Smooth muscle cell (in vitro differentiated cells): ENCODE measurements at regions not wholly inside any gene's neighbourhood (a gene's known extent, or its start where the extent isn't known, plus 50 kb on each side); places are given as distances from the start of the nearest gene placed in this dataset.
A peak's percentile ranks its signal among the peaks of the same experiment; 100 is the strongest.

ENCODE experiments used
- DNase-seq: peaks from one replicate; lab custom pipeline; 2025; ENCODE audit not compliant: unreplicated experiment; lab: John Stamatoyannopoulos, UW
- H2AFZ ChIP-seq: fragments of 200-600 bp; sonication (generic); 2 replicates; pipeline ENCODE4 v1.6.0; 2016; ENCODE audit warnings: antibody characterized with exemption, low read depth, mild to moderate bottlenecking
- H3F3A ChIP-seq: fragments of 200-600 bp; sonication (generic); 2 replicates; pipeline ENCODE4 v1.6.0; 2017; ENCODE audit warnings: antibody characterized with exemption, low read depth
- H3K27ac ChIP-seq: fragments of 200-600 bp; sonication (generic); 2 replicates; pipeline ENCODE4 v1.5.1; 2016; ENCODE audit warnings: low read depth, mild to moderate bottlenecking
- H3K27me3 ChIP-seq: fragments of 200-600 bp; sonication (generic); 2 replicates; pipeline ENCODE4 v1.6.1; 2016; ENCODE audit warnings: low read depth, mild to moderate bottlenecking
- H3K36me3 ChIP-seq: fragments of 200-600 bp; sonication (generic); 2 replicates; pipeline ENCODE4 v1.5.1; 2016; ENCODE audit warnings: low read depth
- H3K4me1 ChIP-seq: fragments of 200-600 bp; sonication (generic); 2 replicates; pipeline ENCODE4 v1.5.1; 2016; ENCODE audit warnings: low read depth
- H3K4me2 ChIP-seq: fragments of 200-600 bp; sonication (generic); 2 replicates; pipeline ENCODE4 v1.6.0; 2016; ENCODE audit warnings: mild to moderate bottlenecking
- H3K4me3 ChIP-seq: fragments of 200-600 bp; sonication (generic); 2 replicates; pipeline ENCODE4 v1.5.1; 2016; ENCODE audit warnings: mild to moderate bottlenecking
- H3K79me2 ChIP-seq: fragments of 200-600 bp; sonication (generic); 2 replicates; pipeline ENCODE4 v1.6.0; 2016; ENCODE audit warnings: low read depth, mild to moderate bottlenecking
- H3K9ac ChIP-seq: fragments of 200-600 bp; sonication (generic); 2 replicates; pipeline ENCODE4 v1.6.0; 2016; ENCODE audit warnings: low read depth
- H3K9me3 ChIP-seq: fragments of 200-600 bp; sonication (generic); replicated peaks from 2 replicates; pipeline ENCODE4 v1.5.1; 2016; ENCODE audit warnings: low read depth
- H4K20me1 ChIP-seq: fragments of 200-600 bp; sonication (generic); 2 replicates; pipeline ENCODE4 v1.6.0; 2016; ENCODE audit warnings: low read depth
- WGBS: methylation state at CpG from one replicate; pipeline ENCODE4 v1.1.7; 2016; ENCODE audit warnings: low lambda C conversion rate; 5-methylcytosine and 5-hydroxymethylcytosine counted together
- TF ChIP-seq, protein P1 (sequence below): fragments of 200-600 bp; sonication (generic); IDR thresholded peaks from 2 replicates; pipeline ENCODE4 v1.5.1; 2017; ENCODE audit warnings: borderline replicate concordance, mild to moderate bottlenecking, antibody characterized with exemption; ENCODE audit not compliant: insufficient read depth, poor library complexity, severe bottlenecking

DNA sequence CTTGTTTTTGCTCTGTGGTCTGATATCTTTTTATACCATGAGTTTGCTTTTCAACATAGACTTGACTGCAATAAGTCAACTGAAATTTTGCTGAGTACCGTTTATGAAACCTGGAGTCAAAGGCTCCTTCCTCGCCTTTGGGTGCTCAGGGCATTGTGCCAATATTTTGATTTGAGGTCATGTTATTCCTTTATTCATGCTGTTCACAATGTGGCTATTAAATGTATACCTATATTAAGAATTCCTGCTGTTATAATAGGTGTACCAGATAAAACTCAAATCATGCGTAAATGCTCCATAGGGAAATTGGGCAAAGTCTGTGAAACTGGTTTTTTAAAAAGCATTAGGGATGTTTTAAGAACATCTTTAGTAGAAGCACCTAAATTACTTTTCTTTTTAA lies 334.0 kb upstream of the NUDT12 start:
- DNase-seq = no peak
- H3K79me2 ChIP-seq = no peaks in the 10 kb centered on the region
- no peak overlapping the region for H3K9ac ChIP-seq
- no peaks in the 10 kb centered on the region for H3K27me3 ChIP-seq
- WGBS = 85% methylated on average over 3 of the region's 3 CpGs
- no peaks in the 10 kb centered on the region for H3K9me3 ChIP-seq
- H3K36me3 ChIP-seq = no peaks in the 10 kb centered on the region
- no peaks in the 10 kb centered on the region for H4K20me1 ChIP-seq
- TF ChIP-seq, protein P1, sequence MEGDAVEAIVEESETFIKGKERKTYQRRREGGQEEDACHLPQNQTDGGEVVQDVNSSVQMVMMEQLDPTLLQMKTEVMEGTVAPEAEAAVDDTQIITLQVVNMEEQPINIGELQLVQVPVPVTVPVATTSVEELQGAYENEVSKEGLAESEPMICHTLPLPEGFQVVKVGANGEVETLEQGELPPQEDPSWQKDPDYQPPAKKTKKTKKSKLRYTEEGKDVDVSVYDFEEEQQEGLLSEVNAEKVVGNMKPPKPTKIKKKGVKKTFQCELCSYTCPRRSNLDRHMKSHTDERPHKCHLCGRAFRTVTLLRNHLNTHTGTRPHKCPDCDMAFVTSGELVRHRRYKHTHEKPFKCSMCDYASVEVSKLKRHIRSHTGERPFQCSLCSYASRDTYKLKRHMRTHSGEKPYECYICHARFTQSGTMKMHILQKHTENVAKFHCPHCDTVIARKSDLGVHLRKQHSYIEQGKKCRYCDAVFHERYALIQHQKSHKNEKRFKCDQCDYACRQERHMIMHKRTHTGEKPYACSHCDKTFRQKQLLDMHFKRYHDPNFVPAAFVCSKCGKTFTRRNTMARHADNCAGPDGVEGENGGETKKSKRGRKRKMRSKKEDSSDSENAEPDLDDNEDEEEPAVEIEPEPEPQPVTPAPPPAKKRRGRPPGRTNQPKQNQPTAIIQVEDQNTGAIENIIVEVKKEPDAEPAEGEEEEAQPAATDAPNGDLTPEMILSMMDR = no peak
- H3K4me3 ChIP-seq = no peak overlapping the region
- no peaks in the 10 kb centered on the region for H3F3A ChIP-seq
- H3K4me1 ChIP-seq = no peaks in the 10 kb centered on the region
- H2AFZ ChIP-seq = no peak overlapping the region
- no peak overlapping the region for H3K4me2 ChIP-seq
- H3K27ac ChIP-seq = no peak overlapping the region

DNA sequence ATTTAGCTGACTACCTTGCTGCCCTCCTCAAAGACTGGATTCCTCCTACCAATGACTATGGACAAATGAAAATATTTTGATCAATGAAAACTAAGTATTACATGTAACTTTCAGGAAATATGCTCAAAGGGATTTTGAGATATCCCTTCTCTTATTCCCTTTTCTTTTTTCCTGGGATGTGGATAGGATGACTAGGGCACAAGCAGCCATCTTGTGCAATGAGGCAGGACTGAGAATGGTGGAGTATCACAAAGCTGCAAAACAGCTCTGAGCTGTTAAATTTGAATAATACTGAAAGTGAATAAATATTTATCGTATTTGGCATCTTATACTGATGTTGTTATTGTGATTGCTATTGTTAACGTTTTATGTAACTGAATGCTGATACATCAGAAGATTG lies 333.1 kb upstream of the NUDT12 start:
- no peak overlapping the region for H3K27ac ChIP-seq
- no peaks in the 10 kb centered on the region for H3F3A ChIP-seq
- no peak overlapping the region for H3K9ac ChIP-seq
- no peaks in the 10 kb centered on the region for H3K4me1 ChIP-seq
- H3K27me3 ChIP-seq = no peaks in the 10 kb centered on the region
- H3K4me3 ChIP-seq = no peak overlapping the region
- H3K36me3 ChIP-seq = no peaks in the 10 kb centered on the region
- H3K79me2 ChIP-seq = no peaks in the 10 kb centered on the region
- no peaks in the 10 kb centered on the region for H3K9me3 ChIP-seq
- no peak overlapping the region for H3K4me2 ChIP-seq
- H4K20me1 ChIP-seq = no peaks in the 10 kb centered on the region
- no peak overlapping the region for H2AFZ ChIP-seq
- 92% methylated on average over 2 of the region's 2 CpGs for WGBS
- TF ChIP-seq, protein P1 = no peak
- DNase-seq = no peak

DNA sequence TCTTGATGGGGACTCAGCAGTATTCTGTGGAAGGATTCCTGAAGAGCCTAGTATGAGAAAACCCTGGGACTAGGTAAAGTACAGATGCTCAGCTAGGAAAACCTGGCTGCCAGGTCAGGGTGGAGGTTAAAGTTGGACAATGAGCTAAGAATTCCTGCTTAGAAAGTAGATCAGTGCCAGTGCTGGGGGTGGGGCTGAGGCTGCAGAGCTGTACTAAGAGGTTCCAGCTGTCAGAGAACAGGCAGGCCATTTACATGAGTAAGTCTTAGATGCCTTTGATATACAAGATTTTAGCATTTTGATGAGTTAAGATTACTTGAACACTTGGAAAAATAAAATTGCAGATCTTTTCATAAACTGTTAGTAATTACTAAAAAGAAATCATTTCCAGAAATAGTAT lies 332.3 kb upstream of the NUDT12 start:
- DNase-seq = no peak
- H3K9me3 ChIP-seq = no peaks in the 10 kb centered on the region
- no peaks in the 10 kb centered on the region for H3K4me1 ChIP-seq
- TF ChIP-seq, protein P1 = no peak
- H3K4me3 ChIP-seq = no peak overlapping the region
- H3K79me2 ChIP-seq = no peaks in the 10 kb centered on the region
- H4K20me1 ChIP-seq = no peaks in the 10 kb centered on the region
- H2AFZ ChIP-seq = peak overlapping the region; percentile 14
- no peak overlapping the region for H3K9ac ChIP-seq
- H3K36me3 ChIP-seq = no peaks in the 10 kb centered on the region
- H3F3A ChIP-seq = no peaks in the 10 kb centered on the region
- H3K27me3 ChIP-seq = no peaks in the 10 kb centered on the region
- no peak overlapping the region for H3K4me2 ChIP-seq
- no peak overlapping the region for H3K27ac ChIP-seq

DNA sequence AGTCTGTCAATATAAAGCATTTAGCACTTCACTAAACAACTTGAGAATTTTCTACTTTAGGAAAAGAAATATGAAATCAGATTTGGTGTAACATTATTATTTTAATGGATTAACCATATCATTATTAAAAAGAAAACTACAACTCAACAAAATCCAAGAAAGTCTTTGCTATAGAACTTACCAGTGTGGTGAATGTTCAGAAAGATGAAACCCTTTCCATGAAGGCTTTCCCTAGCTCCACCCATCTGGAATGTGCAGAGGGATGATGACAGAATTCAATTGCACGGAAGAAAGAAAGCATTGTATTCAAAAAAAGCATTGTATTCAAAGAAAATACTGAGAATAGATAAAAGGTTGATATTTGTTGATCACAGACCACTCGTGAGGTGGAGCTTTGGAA lies 328.6 kb upstream of the NUDT12 start:
- WGBS = 96% methylated on average over 2 of the region's 2 CpGs
- DNase-seq = no peak
- no peak overlapping the region for H3K4me2 ChIP-seq
- no peaks in the 10 kb centered on the region for H3K9me3 ChIP-seq
- H2AFZ ChIP-seq = no peak overlapping the region
- H3K27me3 ChIP-seq = no peaks in the 10 kb centered on the region
- H3K27ac ChIP-seq = no peak overlapping the region
- H3K36me3 ChIP-seq = no peaks in the 10 kb centered on the region
- no peaks in the 10 kb centered on the region for H3K79me2 ChIP-seq
- H4K20me1 ChIP-seq = no peaks in the 10 kb centered on the region
- TF ChIP-seq, protein P1 = no peak
- no peak overlapping the region for H3K4me3 ChIP-seq
- H3K9ac ChIP-seq = no peak overlapping the region
- H3K4me1 ChIP-seq = no peaks in the 10 kb centered on the region
- no peaks in the 10 kb centered on the region for H3F3A ChIP-seq
